ENCODE measurements at regions not wholly inside any gene's neighbourhood (a gene's known extent, or its start where the extent isn't known, plus 50 kb on each side); places are given as distances from the start of the nearest gene placed in this dataset.

- H3K79me2 ChIP-seq (ENCODE audit: control insufficient read depth, insufficient read depth, low read length) = no peaks in the 10 kb centered on the region
- DNase-seq = no peak
- H3K4me2 ChIP-seq (ENCODE audit: low read length) = no peak overlapping the region
- H2BK15ac ChIP-seq (replicated peaks; ENCODE audit: low read depth) = no peak overlapping the region
- no peak overlapping the region for H3K4me3 ChIP-seq (ENCODE audit: low read length)
- H3K4ac ChIP-seq (ENCODE audit: low read depth, low read length) = no peak overlapping the region
- H3K18ac ChIP-seq (ENCODE audit: low read length) = no peak overlapping the region
- H3K27ac ChIP-seq (ENCODE audit: low read depth, low read length) = no peak overlapping the region
- H3K27me3 ChIP-seq (ENCODE audit: insufficient read depth, low read length, poor library complexity) = no peaks in the 10 kb centered on the region
- H4K5ac ChIP-seq (ENCODE audit: low read length) = no peak overlapping the region
- no peak overlapping the region for H3K56ac ChIP-seq (ENCODE audit: low read length)
- H3K79me1 ChIP-seq (ENCODE audit: low read length) = no peaks in the 10 kb centered on the region
- WGBS (ENCODE audit: extremely low coverage, insufficient coverage, low lambda C conversion rate) = no CpG with 5 or more reads among the region's 5 CpGs
- H2AK5ac ChIP-seq (ENCODE audit: low read length) = no peak overlapping the region
- H2BK120ac ChIP-seq (ENCODE audit: low read depth, low read length) = no peak overlapping the region
- no peaks in the 10 kb centered on the region for H3K36me3 ChIP-seq (ENCODE audit: control insufficient read depth, insufficient read depth, low read length)
- no peak overlapping the region for H3K9ac ChIP-seq (ENCODE audit: low read length)
- no peak overlapping the region for H3K23ac ChIP-seq (ENCODE audit: low read length)
- H4K8ac ChIP-seq (ENCODE audit: low read depth, low read length) = no peak overlapping the region
- H2BK5ac ChIP-seq (ENCODE audit: low read length) = no peak overlapping the region
- no peaks in the 10 kb centered on the region for H3K4me1 ChIP-seq (ENCODE audit: control insufficient read depth, low read depth, low read length)
Observed at GRCh38 chr13:100754459-100754858, 79.9 kb upstream of the TMTC4 start.

DNA sequence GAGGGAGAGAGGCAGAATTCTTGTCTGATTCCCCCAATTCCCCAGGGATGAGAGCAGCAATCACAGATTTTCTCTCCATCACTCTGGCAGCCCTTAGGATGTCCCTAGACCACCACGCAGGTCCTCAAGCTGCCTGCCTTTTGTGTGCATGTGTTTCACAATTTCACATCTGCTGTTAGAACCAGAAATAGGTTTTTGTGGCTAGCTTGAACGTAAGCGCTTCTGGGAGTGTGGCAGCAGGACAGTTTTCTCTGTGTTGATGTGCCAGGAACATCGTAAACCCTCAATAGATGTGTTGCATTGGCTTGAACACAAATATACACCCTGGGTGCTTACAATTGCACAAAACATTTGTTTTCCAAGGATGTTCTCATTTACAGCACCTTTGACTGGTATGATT, 78.8 kb upstream of the TMTC4 start:
- Histone ChIP-seq H3K27me3 (ENCODE audit: insufficient read depth, low read length, poor library complexity) (no peaks in the 10 kb centered on the region), H2AK5ac (ENCODE audit: low read length) (no peak overlapping the region)

GRCh38 chr13:100751826-100752225, 77.2 kb upstream of the TMTC4 start:
- H2BK120ac ChIP-seq (ENCODE audit: low read depth, low read length) = no peak overlapping the region
- no peak overlapping the region for H4K5ac ChIP-seq (ENCODE audit: low read length)
- no peak overlapping the region for H3K56ac ChIP-seq (ENCODE audit: low read length)
- H3K23ac ChIP-seq (ENCODE audit: low read length) = no peak overlapping the region
- no peak overlapping the region for H3K4ac ChIP-seq (ENCODE audit: low read depth, low read length)
- H4K8ac ChIP-seq (ENCODE audit: low read depth, low read length) = no peak overlapping the region
- no peaks in the 10 kb centered on the region for H3K36me3 ChIP-seq (ENCODE audit: control insufficient read depth, insufficient read depth, low read length)
- H3K27ac ChIP-seq (ENCODE audit: low read depth, low read length) = no peak overlapping the region
- H3K4me2 ChIP-seq (ENCODE audit: low read length) = no peak overlapping the region
- WGBS (ENCODE audit: extremely low coverage, insufficient coverage, low lambda C conversion rate) = no CpG with 5 or more reads among the region's 13 CpGs
- no peak overlapping the region for H2BK5ac ChIP-seq (ENCODE audit: low read length)
- H2AK5ac ChIP-seq (ENCODE audit: low read length) = no peak overlapping the region
- H3K27me3 ChIP-seq (ENCODE audit: insufficient read depth, low read length, poor library complexity) = no peaks in the 10 kb centered on the region
- no peak for DNase-seq
- no peaks in the 10 kb centered on the region for H3K79me1 ChIP-seq (ENCODE audit: low read length)
- H2BK15ac ChIP-seq (replicated peaks; ENCODE audit: low read depth) = no peak overlapping the region
- H3K4me3 ChIP-seq (ENCODE audit: low read length) = no peak overlapping the region
- no peaks in the 10 kb centered on the region for H3K4me1 ChIP-seq (ENCODE audit: control insufficient read depth, low read depth, low read length)
- H3K79me2 ChIP-seq (ENCODE audit: control insufficient read depth, insufficient read depth, low read length) = no peaks in the 10 kb centered on the region
- no peak overlapping the region for H3K18ac ChIP-seq (ENCODE audit: low read length)
- no peak overlapping the region for H3K9ac ChIP-seq (ENCODE audit: low read length)

More for the DNA sequence above, 78.8 kb upstream of the TMTC4 start:
- Histone ChIP-seq H4K5ac (ENCODE audit: low read length) (no peak overlapping the region), H4K8ac (ENCODE audit: low read depth, low read length) (no peak overlapping the region), H3K27ac (ENCODE audit: low read depth, low read length) (no peak overlapping the region), H3K9ac (ENCODE audit: low read length) (no peak overlapping the region), H3K4ac (ENCODE audit: low read depth, low read length) (no peak overlapping the region), H3K4me3 (ENCODE audit: low read length) (no peak overlapping the region), H3K4me2 (ENCODE audit: low read length) (no peak overlapping the region), H3K4me1 (ENCODE audit: control insufficient read depth, low read depth, low read length) (no peaks in the 10 kb centered on the region), H3K79me1 (ENCODE audit: low read length) (no peaks in the 10 kb centered on the region), H3K79me2 (ENCODE audit: control insufficient read depth, insufficient read depth, low read length) (no peaks in the 10 kb centered on the region), H3K56ac (ENCODE audit: low read length) (no peak overlapping the region), H2BK5ac (ENCODE audit: low read length) (no peak overlapping the region), H2BK15ac (replicated peaks; ENCODE audit: low read depth) (no peak overlapping the region), H2BK120ac (ENCODE audit: low read depth, low read length) (no peak overlapping the region), H3K18ac (ENCODE audit: low read length) (no peak overlapping the region), H3K36me3 (ENCODE audit: control insufficient read depth, insufficient read depth, low read length) (no peaks in the 10 kb centered on the region), H3K23ac (ENCODE audit: low read length) (no peak overlapping the region)
- no peak for DNase-seq
- no CpG with 5 or more reads among the region's 4 CpGs for WGBS (ENCODE audit: extremely low coverage, insufficient coverage, low lambda C conversion rate)

GRCh38 chr13:100746953-100747683, 72.5 kb upstream of the TMTC4 start:
- H3K56ac ChIP-seq (ENCODE audit: low read length) = no peak overlapping the region
- no peak for DNase-seq

DNA sequence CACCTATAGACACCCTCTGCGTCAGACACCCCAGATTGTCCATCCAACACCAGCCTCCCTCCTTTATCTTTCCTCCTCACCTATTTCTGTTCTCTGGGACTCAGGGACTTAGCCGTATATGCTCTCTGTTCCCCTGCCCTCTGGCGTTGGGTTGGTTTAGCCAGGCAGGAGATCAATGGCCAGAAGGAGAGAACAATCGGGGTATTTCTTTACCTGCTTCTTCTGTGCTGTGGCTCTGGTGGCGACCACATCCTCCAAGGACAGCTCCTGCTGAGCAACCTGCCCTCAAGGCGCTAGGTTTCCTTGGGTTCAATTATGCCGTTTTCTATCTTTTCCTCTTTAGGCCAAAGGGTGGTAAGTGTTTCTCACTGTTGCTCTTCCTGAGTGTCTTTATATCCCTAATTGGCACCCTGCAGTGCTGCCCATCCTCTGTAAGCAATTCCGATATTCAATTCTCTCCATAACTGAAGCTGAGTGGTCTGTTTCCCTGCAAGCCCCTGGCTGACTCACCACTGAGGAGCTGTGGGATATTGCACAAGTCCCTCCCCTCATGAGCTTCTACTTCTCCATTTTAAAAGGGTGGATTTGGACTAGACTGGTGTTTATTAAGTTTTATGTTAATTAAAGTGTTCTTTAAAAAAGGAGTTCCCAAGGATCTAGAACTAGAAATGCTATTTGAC, 63.7 kb upstream of the TMTC4 start:
- no peak overlapping the region for H3K9ac ChIP-seq (ENCODE audit: low read length)
- no peak overlapping the region for H3K4ac ChIP-seq (ENCODE audit: low read depth, low read length)
- no peak overlapping the region for H3K23ac ChIP-seq (ENCODE audit: low read length)
- H2AK5ac ChIP-seq (ENCODE audit: low read length) = no peak overlapping the region
- no peak overlapping the region for H2BK5ac ChIP-seq (ENCODE audit: low read length)
- H3K36me3 ChIP-seq (ENCODE audit: control insufficient read depth, insufficient read depth, low read length) = no peaks in the 10 kb centered on the region
- no peaks in the 10 kb centered on the region for H3K4me1 ChIP-seq (ENCODE audit: control insufficient read depth, low read depth, low read length)
- H3K79me1 ChIP-seq (ENCODE audit: low read length) = no peaks in the 10 kb centered on the region
- no peak overlapping the region for H2BK120ac ChIP-seq (ENCODE audit: low read depth, low read length)
- WGBS (ENCODE audit: extremely low coverage, insufficient coverage, low lambda C conversion rate) = no CpG with 5 or more reads among the region's 8 CpGs
- no peak overlapping the region for H3K27ac ChIP-seq (ENCODE audit: low read depth, low read length)
- H3K4me2 ChIP-seq (ENCODE audit: low read length) = no peak overlapping the region
- no peak overlapping the region for H3K18ac ChIP-seq (ENCODE audit: low read length)
- no peaks in the 10 kb centered on the region for H3K27me3 ChIP-seq (ENCODE audit: insufficient read depth, low read length, poor library complexity)
- H4K8ac ChIP-seq (ENCODE audit: low read depth, low read length) = no peak overlapping the region
- no peak overlapping the region for H3K56ac ChIP-seq (ENCODE audit: low read length)
- no peak overlapping the region for H2BK15ac ChIP-seq (replicated peaks; ENCODE audit: low read depth)
- H3K4me3 ChIP-seq (ENCODE audit: low read length) = no peak overlapping the region
- H3K79me2 ChIP-seq (ENCODE audit: control insufficient read depth, insufficient read depth, low read length) = no peaks in the 10 kb centered on the region
- peak; percentile 46 for DNase-seq
- H4K5ac ChIP-seq (ENCODE audit: low read length) = no peak overlapping the region

More at GRCh38 chr13:100746953-100747683, 72.5 kb upstream of the TMTC4 start:
- H3K23ac ChIP-seq (ENCODE audit: low read length) = no peak overlapping the region
- H2BK120ac ChIP-seq (ENCODE audit: low read depth, low read length) = no peak overlapping the region
- no peak overlapping the region for H2BK15ac ChIP-seq (replicated peaks; ENCODE audit: low read depth)
- H3K9ac ChIP-seq (ENCODE audit: low read length) = no peak overlapping the region
- no peak overlapping the region for H3K4me2 ChIP-seq (ENCODE audit: low read length)
- no peaks in the 10 kb centered on the region for H3K79me2 ChIP-seq (ENCODE audit: control insufficient read depth, insufficient read depth, low read length)
- no peak overlapping the region for H3K4ac ChIP-seq (ENCODE audit: low read depth, low read length)
- no peak overlapping the region for H3K27ac ChIP-seq (ENCODE audit: low read depth, low read length)
- H2AK5ac ChIP-seq (ENCODE audit: low read length) = no peak overlapping the region
- H4K5ac ChIP-seq (ENCODE audit: low read length) = no peak overlapping the region
- H3K18ac ChIP-seq (ENCODE audit: low read length) = no peak overlapping the region
- no peak overlapping the region for H2BK5ac ChIP-seq (ENCODE audit: low read length)
- no peak overlapping the region for H4K8ac ChIP-seq (ENCODE audit: low read depth, low read length)
- no CpG with 5 or more reads among the region's 6 CpGs for WGBS (ENCODE audit: extremely low coverage, insufficient coverage, low lambda C conversion rate)
- no peaks in the 10 kb centered on the region for H3K36me3 ChIP-seq (ENCODE audit: control insufficient read depth, insufficient read depth, low read length)
- no peak overlapping the region for H3K4me3 ChIP-seq (ENCODE audit: low read length)
- no peaks in the 10 kb centered on the region for H3K79me1 ChIP-seq (ENCODE audit: low read length)
- H3K4me1 ChIP-seq (ENCODE audit: control insufficient read depth, low read depth, low read length) = no peaks in the 10 kb centered on the region
- no peaks in the 10 kb centered on the region for H3K27me3 ChIP-seq (ENCODE audit: insufficient read depth, low read length, poor library complexity)

All from mesendoderm (in vitro differentiated cells).